Activated T-cell treated with anti-CD3 and anti-CD28 coated beads for 24 hours (primary cell): ENCODE measurements at regions not wholly inside any gene's neighbourhood (a gene's known extent, or its start where the extent isn't known, plus 50 kb on each side); places are given as distances from the start of the nearest gene placed in this dataset.
"Not testable (repeated sequence)": the region's sequence is repeated elsewhere in the genome, so short reads cannot be mapped to it uniquely, and the experiment has no call there.

Experiments used
- DNase-seq: peaks from one replicate; pipeline ENCODE4 v3.0.0-alpha.2; 2020; ENCODE audit warnings: low read depth

- no peak for DNase-seq
Measured at GRCh38 chr5:2382776-2383697, 368.4 kb downstream of the IRX2 start.

GRCh38 chr5:2381861-2382260 lies 369.6 kb downstream of the IRX2 start:
- no peak for DNase-seq

GRCh38 chr5:2381070-2381469 lies 370.4 kb downstream of the IRX2 start:
- DNase-seq = no peak

- no peak for DNase-seq
Measured at GRCh38 chr5:2378976-2379375, 372.5 kb downstream of the IRX2 start.

GRCh38 chr5:2378108-2378507 lies 373.4 kb downstream of the IRX2 start:
- no peak for DNase-seq

GRCh38 chr5:2376486-2376885 lies 375.0 kb downstream of the IRX2 start:
- DNase-seq = no peak

- no peak for DNase-seq
Measured at GRCh38 chr5:2375757-2376250, 375.7 kb downstream of the IRX2 start.

- DNase-seq = no peak
Measured at GRCh38 chr5:2375291-2375690, 376.2 kb downstream of the IRX2 start.

- DNase-seq = no peak
Measured at GRCh38 chr5:2374703-2375102, 376.8 kb downstream of the IRX2 start.

- DNase-seq = no peak
Measured at GRCh38 chr5:2373631-2374030, 377.8 kb downstream of the IRX2 start.

- no peak for DNase-seq
Measured at GRCh38 chr5:2371419-2371710, 380.1 kb downstream of the IRX2 start.

GRCh38 chr5:2370626-2371418 lies 380.7 kb downstream of the IRX2 start:
- DNase-seq = no peak

GRCh38 chr5:2369178-2369577 lies 382.3 kb downstream of the IRX2 start:
- DNase-seq = no peak

- DNase-seq = no peak
Measured at GRCh38 chr5:2366816-2367215, 384.7 kb downstream of the IRX2 start.

GRCh38 chr5:2357309-2357708 lies 394.2 kb downstream of the IRX2 start:
- DNase-seq = no peak

GRCh38 chr5:2355859-2356258 lies 395.6 kb downstream of the IRX2 start:
- DNase-seq = no peak

- no peak for DNase-seq
Measured at GRCh38 chr5:2353871-2354440, 397.5 kb downstream of the IRX2 start.

GRCh38 chr5:2353211-2353610 lies 398.3 kb downstream of the IRX2 start:
- no peak for DNase-seq

GRCh38 chr5:2352101-2352861 lies 399.2 kb downstream of the IRX2 start:
- no peak for DNase-seq

- not testable (repeated sequence) for DNase-seq
Measured at GRCh38 chr5:2349768-2350167, 401.7 kb downstream of the IRX2 start.

- no peak for DNase-seq
Measured at GRCh38 chr5:2338686-2339085, 412.8 kb downstream of the IRX2 start.
